ENCODE measurements at regions not wholly inside any gene's neighbourhood (a gene's known extent, or its start where the extent isn't known, plus 50 kb on each side); places are given as distances from the start of the nearest gene placed in this dataset.

- no peak overlapping the region for H3K27ac ChIP-seq
- ATAC-seq (peak in 1 of 4 donors; percentile 14), DNase-seq (no peak)
- intact Hi-C loops (cut with DNase I) = no loop called here
- H3K4me3 ChIP-seq = no peak overlapping the region
- no peaks in the 10 kb centered on the region for H3K27me3 ChIP-seq
- no peak for TF ChIP-seq POLR2A (IDR thresholded peaks at IDR 0.05)
- TF ChIP-seq, protein P1, sequence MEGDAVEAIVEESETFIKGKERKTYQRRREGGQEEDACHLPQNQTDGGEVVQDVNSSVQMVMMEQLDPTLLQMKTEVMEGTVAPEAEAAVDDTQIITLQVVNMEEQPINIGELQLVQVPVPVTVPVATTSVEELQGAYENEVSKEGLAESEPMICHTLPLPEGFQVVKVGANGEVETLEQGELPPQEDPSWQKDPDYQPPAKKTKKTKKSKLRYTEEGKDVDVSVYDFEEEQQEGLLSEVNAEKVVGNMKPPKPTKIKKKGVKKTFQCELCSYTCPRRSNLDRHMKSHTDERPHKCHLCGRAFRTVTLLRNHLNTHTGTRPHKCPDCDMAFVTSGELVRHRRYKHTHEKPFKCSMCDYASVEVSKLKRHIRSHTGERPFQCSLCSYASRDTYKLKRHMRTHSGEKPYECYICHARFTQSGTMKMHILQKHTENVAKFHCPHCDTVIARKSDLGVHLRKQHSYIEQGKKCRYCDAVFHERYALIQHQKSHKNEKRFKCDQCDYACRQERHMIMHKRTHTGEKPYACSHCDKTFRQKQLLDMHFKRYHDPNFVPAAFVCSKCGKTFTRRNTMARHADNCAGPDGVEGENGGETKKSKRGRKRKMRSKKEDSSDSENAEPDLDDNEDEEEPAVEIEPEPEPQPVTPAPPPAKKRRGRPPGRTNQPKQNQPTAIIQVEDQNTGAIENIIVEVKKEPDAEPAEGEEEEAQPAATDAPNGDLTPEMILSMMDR (IDR thresholded peaks at IDR 0.05) = peak in 2 of 4 donors; percentile 14 to 29
- H3K4me1 ChIP-seq = no peaks in the 10 kb centered on the region
- H3K36me3 ChIP-seq = no peaks in the 10 kb centered on the region
- no peaks in the 10 kb centered on the region for H3K9me3 ChIP-seq
- WGBS (ENCODE audit: insufficient coverage, low coverage, low lambda C conversion rate, missing lambda C conversion rate) = 41% methylated on average over 14 of the region's 31 CpGs
Measured at GRCh38 chr17:22703786-22704441, 1011.6 kb downstream of the KCNJ18 start.

- no peaks in the 10 kb centered on the region for H3K4me1 ChIP-seq
- TF ChIP-seq, protein P1 (IDR thresholded peaks at IDR 0.05) = no peak
- TF ChIP-seq POLR2A (IDR thresholded peaks at IDR 0.05) = no peak
- H3K27me3 ChIP-seq = no peaks in the 10 kb centered on the region
- intact Hi-C loops (cut with DNase I) = no loop called here
- WGBS (ENCODE audit: insufficient coverage, low coverage, low lambda C conversion rate, missing lambda C conversion rate) = 28% methylated on average over 4 of the region's 4 CpGs
- DNase-seq (no peak), ATAC-seq (no peak)
- no peak overlapping the region for H3K27ac ChIP-seq
- H3K36me3 ChIP-seq = no peaks in the 10 kb centered on the region
- H3K9me3 ChIP-seq = no peaks in the 10 kb centered on the region
- H3K4me3 ChIP-seq = no peak overlapping the region
Measured at GRCh38 chr17:22704674-22705073, 1012.4 kb downstream of the KCNJ18 start.

- intact Hi-C loops (cut with DNase I) = no loop called here
- Histone ChIP-seq H3K4me1 (no peaks in the 10 kb centered on the region), H3K4me3 (no peak overlapping the region), H3K27ac (no peak overlapping the region), H3K36me3 (no peaks in the 10 kb centered on the region), H3K9me3 (no peaks in the 10 kb centered on the region), H3K27me3 (no peaks in the 10 kb centered on the region)
- no peak for DNase-seq
- 46% methylated on average over 2 of the region's 2 CpGs for WGBS (ENCODE audit: insufficient coverage, low coverage, low lambda C conversion rate, missing lambda C conversion rate)
- no peak for TF ChIP-seq POLR2A (IDR thresholded peaks at IDR 0.05)
- TF ChIP-seq, protein P1 (IDR thresholded peaks at IDR 0.05) = no peak
- no peak for ATAC-seq
Measured at GRCh38 chr17:22707626-22708025, 1015.3 kb downstream of the KCNJ18 start.

- Histone ChIP-seq H3K9me3 (no peaks in the 10 kb centered on the region), H3K36me3 (no peaks in the 10 kb centered on the region), H3K4me3 (no peak overlapping the region), H3K27me3 (no peaks in the 10 kb centered on the region), H3K4me1 (no peaks in the 10 kb centered on the region), H3K27ac (no peak overlapping the region)
- intact Hi-C loops (cut with DNase I) = no loop called here
- WGBS (ENCODE audit: insufficient coverage, low coverage, low lambda C conversion rate, missing lambda C conversion rate) = 40% methylated on average over 1 of the region's 2 CpGs
- no peak for DNase-seq
- no peak for ATAC-seq
- TF ChIP-seq POLR2A (IDR thresholded peaks at IDR 0.05) = no peak
- TF ChIP-seq, protein P1 (IDR thresholded peaks at IDR 0.05) = no peak
Measured at GRCh38 chr17:22717211-22717610, 1024.9 kb downstream of the KCNJ18 start.

Data from right lobe of liver (tissue), 6 donors.